ENCODE measurements at regions not wholly inside any gene's neighbourhood (a gene's known extent, or its start where the extent isn't known, plus 50 kb on each side); places are given as distances from the start of the nearest gene placed in this dataset.

GRCh38 chr2:60385648-60386047, 167.8 kb downstream of the BCL11A start:
- H3K27ac ChIP-seq: no peak overlapping the region
- DNase-seq: no peak
- H3K27me3 ChIP-seq (ENCODE audit: insufficient read depth, low read depth, severe bottlenecking): no peaks in the 10 kb centered on the region
- H3K4me3 ChIP-seq (ENCODE audit: low read depth, low read length): no peak overlapping the region
- H3K9me3 ChIP-seq (ENCODE audit: severe bottlenecking): no peaks in the 10 kb centered on the region
- TF ChIP-seq CTCF (IDR thresholded peaks at IDR 0.05; ENCODE audit: low read depth, low read length): no peak
- H3K36me3 ChIP-seq: no peaks in the 10 kb centered on the region

- no peaks in the 10 kb centered on the region for H3K27me3 ChIP-seq (ENCODE audit: insufficient read depth, low read depth, severe bottlenecking)
- no peak overlapping the region for H3K4me3 ChIP-seq (ENCODE audit: low read depth, low read length)
- H3K27ac ChIP-seq: no peak overlapping the region
- H3K9me3 ChIP-seq (ENCODE audit: severe bottlenecking): no peaks in the 10 kb centered on the region
- H3K36me3 ChIP-seq: no peaks in the 10 kb centered on the region
- DNase-seq: no peak
- no peak for TF ChIP-seq CTCF (IDR thresholded peaks at IDR 0.05; ENCODE audit: low read depth, low read length)
Measured at GRCh38 chr2:60383401-60384143, 169.9 kb downstream of the BCL11A start.

DNA sequence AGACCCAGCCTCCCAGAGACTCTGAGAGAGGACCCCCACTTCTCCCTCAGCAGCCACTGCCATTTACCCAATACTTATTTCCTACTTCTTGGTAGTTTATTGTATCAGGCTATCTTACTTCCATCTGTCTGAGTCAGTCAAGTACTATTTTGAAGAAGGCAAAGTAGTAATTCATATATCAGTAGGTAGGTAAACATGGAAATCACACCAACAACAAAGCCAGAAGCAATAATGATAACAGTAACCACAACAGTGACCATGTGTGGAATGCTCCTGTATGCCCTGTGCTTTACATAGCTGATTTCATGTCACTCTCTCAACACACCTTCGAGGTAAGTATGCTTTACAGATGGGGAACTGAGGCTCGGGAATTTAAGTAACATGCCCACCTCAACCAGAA, 173.0 kb downstream of the BCL11A start:
- TF ChIP-seq CTCF (IDR thresholded peaks at IDR 0.05; ENCODE audit: low read depth, low read length): no peak
- Histone ChIP-seq H3K27me3 (ENCODE audit: insufficient read depth, low read depth, severe bottlenecking) (no peaks in the 10 kb centered on the region), H3K4me3 (ENCODE audit: low read depth, low read length) (no peak overlapping the region), H3K27ac (no peak overlapping the region), H3K9me3 (ENCODE audit: severe bottlenecking) (no peaks in the 10 kb centered on the region), H3K36me3 (no peaks in the 10 kb centered on the region)
- no peak for DNase-seq

GRCh38 chr2:60379684-60380083, 173.8 kb downstream of the BCL11A start:
- TF ChIP-seq CTCF (IDR thresholded peaks at IDR 0.05; ENCODE audit: low read depth, low read length): no peak
- DNase-seq: no peak
- H3K27ac ChIP-seq: no peak overlapping the region
- no peaks in the 10 kb centered on the region for H3K9me3 ChIP-seq (ENCODE audit: severe bottlenecking)
- no peak overlapping the region for H3K4me3 ChIP-seq (ENCODE audit: low read depth, low read length)
- no peaks in the 10 kb centered on the region for H3K27me3 ChIP-seq (ENCODE audit: insufficient read depth, low read depth, severe bottlenecking)
- no peaks in the 10 kb centered on the region for H3K36me3 ChIP-seq

GRCh38 chr2:60379216-60379615, 174.2 kb downstream of the BCL11A start:
- H3K9me3 ChIP-seq (ENCODE audit: severe bottlenecking): no peaks in the 10 kb centered on the region
- H3K36me3 ChIP-seq: no peaks in the 10 kb centered on the region
- TF ChIP-seq CTCF (IDR thresholded peaks at IDR 0.05; ENCODE audit: low read depth, low read length): no peak
- H3K4me3 ChIP-seq (ENCODE audit: low read depth, low read length): no peak overlapping the region
- DNase-seq: no peak
- no peak overlapping the region for H3K27ac ChIP-seq
- no peaks in the 10 kb centered on the region for H3K27me3 ChIP-seq (ENCODE audit: insufficient read depth, low read depth, severe bottlenecking)

GRCh38 chr2:60377825-60378224, 175.6 kb downstream of the BCL11A start:
- H3K27ac ChIP-seq: no peak overlapping the region
- no peaks in the 10 kb centered on the region for H3K36me3 ChIP-seq
- no peak for TF ChIP-seq CTCF (IDR thresholded peaks at IDR 0.05; ENCODE audit: low read depth, low read length)
- no peak for DNase-seq
- no peaks in the 10 kb centered on the region for H3K9me3 ChIP-seq (ENCODE audit: severe bottlenecking)
- no peaks in the 10 kb centered on the region for H3K27me3 ChIP-seq (ENCODE audit: insufficient read depth, low read depth, severe bottlenecking)
- no peak overlapping the region for H3K4me3 ChIP-seq (ENCODE audit: low read depth, low read length)

Data from WERI-Rb-1 (cell line).